WTC11 (cell line): ENCODE measurements at regions not wholly inside any gene's neighbourhood (a gene's known extent, or its start where the extent isn't known, plus 50 kb on each side); places are given as distances from the start of the nearest gene placed in this dataset.

ENCODE experiments used
- ATF2 ChIP-seq: sonication (generic); formaldehyde crosslinking; IDR thresholded peaks from 2 replicates; pipeline ENCODE4 v1.8.1; 2022; ENCODE audit warnings: low read depth, missing genetic modification reagents, borderline replicate concordance
- ELF4 ChIP-seq: sonication (generic); formaldehyde crosslinking; IDR thresholded peaks from 2 replicates; pipeline ENCODE4 v1.8.1; 2022; ENCODE audit warnings: low read depth, mild to moderate bottlenecking, moderate library complexity, missing genetic modification reagents
- ESRRA ChIP-seq: sonication (generic); formaldehyde crosslinking; IDR thresholded peaks from 2 replicates; pipeline ENCODE4 v1.8.1; 2022; ENCODE audit warnings: mild to moderate bottlenecking, missing genetic modification reagents, borderline replicate concordance
- GABPB1 ChIP-seq: sonication (generic); formaldehyde crosslinking; IDR thresholded peaks from 2 replicates; pipeline ENCODE4 v1.8.1; 2023; ENCODE audit warnings: mild to moderate bottlenecking, missing genetic modification reagents
- SMAD3 ChIP-seq: sonication (generic); formaldehyde crosslinking; IDR thresholded peaks from 2 replicates; pipeline ENCODE4 v1.8.0; 2022; ENCODE audit warnings: missing genetic modification reagents, mild to moderate bottlenecking, borderline replicate concordance
- TEAD4 ChIP-seq: sonication (generic); formaldehyde crosslinking; IDR thresholded peaks from 2 replicates; pipeline ENCODE4 v1.8.0; 2022; ENCODE audit warnings: mild to moderate bottlenecking, missing genetic modification reagents
- TP53 ChIP-seq: sonication (generic); formaldehyde crosslinking; IDR thresholded peaks from 2 replicates; pipeline ENCODE4 v1.8.1; 2023; ENCODE audit warnings: mild to moderate bottlenecking, missing genetic modification reagents
- TF ChIP-seq, protein P1 (sequence below): fragments of 200-600 bp; IDR thresholded peaks from 2 replicates; pipeline ENCODE4 v1.8.0; 2022; ENCODE audit warnings: antibody characterized with exemption
- TF ChIP-seq, protein P2 (sequence below): sonication (generic); formaldehyde crosslinking; IDR thresholded peaks from 2 replicates; pipeline ENCODE4 v1.8.0; 2022; ENCODE audit warnings: mild to moderate bottlenecking, missing genetic modification reagents

- TF ChIP-seq ATF2 (CRISPR knock-in tag) (no peak), TEAD4 (no peak), ESRRA (CRISPR knock-in tag) (no peak), GABPB1 (CRISPR knock-in tag) (no peak), ELF4 (CRISPR knock-in tag) (no peak), SMAD3 (CRISPR knock-in tag) (no peak), TP53 (CRISPR knock-in tag) (no peak)
- TF ChIP-seq, protein P1, sequence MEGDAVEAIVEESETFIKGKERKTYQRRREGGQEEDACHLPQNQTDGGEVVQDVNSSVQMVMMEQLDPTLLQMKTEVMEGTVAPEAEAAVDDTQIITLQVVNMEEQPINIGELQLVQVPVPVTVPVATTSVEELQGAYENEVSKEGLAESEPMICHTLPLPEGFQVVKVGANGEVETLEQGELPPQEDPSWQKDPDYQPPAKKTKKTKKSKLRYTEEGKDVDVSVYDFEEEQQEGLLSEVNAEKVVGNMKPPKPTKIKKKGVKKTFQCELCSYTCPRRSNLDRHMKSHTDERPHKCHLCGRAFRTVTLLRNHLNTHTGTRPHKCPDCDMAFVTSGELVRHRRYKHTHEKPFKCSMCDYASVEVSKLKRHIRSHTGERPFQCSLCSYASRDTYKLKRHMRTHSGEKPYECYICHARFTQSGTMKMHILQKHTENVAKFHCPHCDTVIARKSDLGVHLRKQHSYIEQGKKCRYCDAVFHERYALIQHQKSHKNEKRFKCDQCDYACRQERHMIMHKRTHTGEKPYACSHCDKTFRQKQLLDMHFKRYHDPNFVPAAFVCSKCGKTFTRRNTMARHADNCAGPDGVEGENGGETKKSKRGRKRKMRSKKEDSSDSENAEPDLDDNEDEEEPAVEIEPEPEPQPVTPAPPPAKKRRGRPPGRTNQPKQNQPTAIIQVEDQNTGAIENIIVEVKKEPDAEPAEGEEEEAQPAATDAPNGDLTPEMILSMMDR = no peak
- TF ChIP-seq, protein P2, sequence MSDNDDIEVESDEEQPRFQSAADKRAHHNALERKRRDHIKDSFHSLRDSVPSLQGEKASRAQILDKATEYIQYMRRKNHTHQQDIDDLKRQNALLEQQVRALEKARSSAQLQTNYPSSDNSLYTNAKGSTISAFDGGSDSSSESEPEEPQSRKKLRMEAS = no peak
Observed at GRCh38 chr20:53859684-53860083, 210.7 kb downstream of the BCAS1 start.
